NOMO-1 (cell line): ENCODE measurements at regions not wholly inside any gene's neighbourhood (a gene's known extent, or its start where the extent isn't known, plus 50 kb on each side); places are given as distances from the start of the nearest gene placed in this dataset.
A peak's percentile ranks its signal among the peaks of the same experiment; 100 is the strongest.
"Not testable (repeated sequence)": the region's sequence is repeated elsewhere in the genome, so short reads cannot be mapped to it uniquely, and the experiment has no call there.

ENCODE experiments used
- DNase-seq, 2 experiments: peaks; one replicate each; lab custom pipeline; 2025; ENCODE audit not compliant: unreplicated experiment in 2 of 2; lab: John Stamatoyannopoulos, UW

- DNase-seq: no peak
These were observed 227.8 kb upstream of the RBMS1 start for GRCh38 chr2:160721089-160722040.

GRCh38 chr2:160726046-160726445, 232.4 kb upstream of the RBMS1 start:
- no peak for DNase-seq

GRCh38 chr2:160730296-160730995, 236.8 kb upstream of the RBMS1 start:
- DNase-seq: no peak

- DNase-seq: no peak
These were observed 237.8 kb upstream of the RBMS1 start for GRCh38 chr2:160731415-160731814.

GRCh38 chr2:160731856-160732255, 238.2 kb upstream of the RBMS1 start:
- DNase-seq: no peak

GRCh38 chr2:160735696-160736095, 242.1 kb upstream of the RBMS1 start:
- DNase-seq: no peak

GRCh38 chr2:160736148-160737028, 242.8 kb upstream of the RBMS1 start:
- no peak for DNase-seq

GRCh38 chr2:160737247-160737646, 243.6 kb upstream of the RBMS1 start:
- no peak for DNase-seq

- DNase-seq: no peak
These were observed 247.7 kb upstream of the RBMS1 start for GRCh38 chr2:160741271-160741670.

- DNase-seq: no peak
These were observed 248.2 kb upstream of the RBMS1 start for GRCh38 chr2:160741815-160742214.

- peak in 1 of 2 experiments; percentile 44 for DNase-seq
These were observed 249.1 kb upstream of the RBMS1 start for GRCh38 chr2:160742667-160743066.

- no peak for DNase-seq
These were observed 254.0 kb upstream of the RBMS1 start for GRCh38 chr2:160747501-160748170.

GRCh38 chr2:160751021-160751420, 257.4 kb upstream of the RBMS1 start:
- DNase-seq: no peak

- peak in 1 of 2 experiments; percentile 15 for DNase-seq
These were observed 259.1 kb upstream of the RBMS1 start for GRCh38 chr2:160752475-160753330.

- DNase-seq: no peak
These were observed 259.7 kb upstream of the RBMS1 start for GRCh38 chr2:160753331-160753654.

- no peak for DNase-seq
These were observed 260.4 kb upstream of the RBMS1 start for GRCh38 chr2:160753960-160754359.

GRCh38 chr2:160756481-160756880, 262.9 kb upstream of the RBMS1 start:
- DNase-seq: no peak

GRCh38 chr2:160762493-160763128, 269.0 kb upstream of the RBMS1 start:
- not testable (repeated sequence) for DNase-seq

- DNase-seq: no peak
These were observed 289.9 kb upstream of the RBMS1 start for GRCh38 chr2:160783474-160783873.
